DND-41 (cell line): ENCODE measurements at regions not wholly inside any gene's neighbourhood (a gene's known extent, or its start where the extent isn't known, plus 50 kb on each side); places are given as distances from the start of the nearest gene placed in this dataset.

ENCODE experiments used
- ATAC-seq: fragments of 200-7000 bp; cut with Tn5 transposase; 3 replicates; pipeline ENCODE4 v1.9.1; 2021; ENCODE audit warnings: low read depth; ENCODE audit not compliant: insufficient read depth
- DNase-seq: peaks from one replicate; pipeline ENCODE4 v3.0.0-alpha.2; 2020
- H2AFZ ChIP-seq: 2 replicates; pipeline ENCODE4 v1.6.0; 2012; ENCODE audit warnings: low read depth, low read length
- H3K27ac ChIP-seq: 2 replicates; pipeline ENCODE4 v1.5.1; 2012; ENCODE audit warnings: low read length, inconsistent platforms
- H3K27me3 ChIP-seq: fragments of 200-600 bp; sonication (generic); 2 replicates; pipeline ENCODE4 v1.6.0; 2012; ENCODE audit warnings: low read length, mild to moderate bottlenecking, inconsistent platforms; ENCODE audit not compliant: insufficient read depth, poor library complexity
- H3K36me3 ChIP-seq: 2 replicates; pipeline ENCODE4 v1.5.1; 2012; ENCODE audit warnings: low read length, inconsistent platforms; ENCODE audit not compliant: insufficient read depth
- H3K4me1 ChIP-seq: 2 replicates; pipeline ENCODE4 v1.5.1; 2012; ENCODE audit warnings: mild to moderate bottlenecking, low read length; ENCODE audit not compliant: insufficient read depth
- H3K4me2 ChIP-seq: 2 replicates; pipeline ENCODE4 v1.6.0; 2012; ENCODE audit warnings: mild to moderate bottlenecking, moderate library complexity, low read length, inconsistent platforms; ENCODE audit not compliant: insufficient read depth
- H3K4me3 ChIP-seq, 2 experiments: fragments of 200-600 bp in 1 of 2; shearing (Covaris generic) in 1 of 2; 2 replicates each; pipeline ENCODE4 v1.5.1; 2012 to 2016; ENCODE audit warnings: inconsistent platforms in 2 of 2, low read length in 2 of 2, mild to moderate bottlenecking in 2 of 2, low read depth in 1 of 2, moderate library complexity in 1 of 2
- H3K79me2 ChIP-seq: 2 replicates; pipeline ENCODE4 v1.6.0; 2012; ENCODE audit warnings: low read length, inconsistent platforms; ENCODE audit not compliant: insufficient read depth
- H3K9ac ChIP-seq: 2 replicates; pipeline ENCODE4 v1.6.0; 2012; ENCODE audit warnings: low read depth, mild to moderate bottlenecking, inconsistent platforms, low read length, moderate library complexity
- H3K9me3 ChIP-seq: 2 replicates; pipeline ENCODE4 v1.5.1; 2012; ENCODE audit warnings: low read length, moderate library complexity, mild to moderate bottlenecking, inconsistent platforms; ENCODE audit not compliant: insufficient read depth, severe bottlenecking
- H4K20me1 ChIP-seq: 2 replicates; pipeline ENCODE4 v1.6.0; 2012; ENCODE audit warnings: low read length; ENCODE audit not compliant: insufficient read depth
- EZH2 ChIP-seq: IDR thresholded peaks from 3 replicates; pipeline ENCODE4 v1.6.1; 2012; ENCODE audit warnings: borderline replicate concordance, low read depth, mild to moderate bottlenecking, moderate library complexity, low read length, inconsistent platforms; ENCODE audit not compliant: severe bottlenecking
- TF ChIP-seq, protein P1 (sequence below): IDR thresholded peaks from 2 replicates; pipeline ENCODE4 v1.5.1; 2012; ENCODE audit warnings: borderline replicate concordance, low read length, moderate library complexity, mild to moderate bottlenecking; ENCODE audit not compliant: poor library complexity, severe bottlenecking; ENCODE audit errors: extremely low read depth

DNA sequence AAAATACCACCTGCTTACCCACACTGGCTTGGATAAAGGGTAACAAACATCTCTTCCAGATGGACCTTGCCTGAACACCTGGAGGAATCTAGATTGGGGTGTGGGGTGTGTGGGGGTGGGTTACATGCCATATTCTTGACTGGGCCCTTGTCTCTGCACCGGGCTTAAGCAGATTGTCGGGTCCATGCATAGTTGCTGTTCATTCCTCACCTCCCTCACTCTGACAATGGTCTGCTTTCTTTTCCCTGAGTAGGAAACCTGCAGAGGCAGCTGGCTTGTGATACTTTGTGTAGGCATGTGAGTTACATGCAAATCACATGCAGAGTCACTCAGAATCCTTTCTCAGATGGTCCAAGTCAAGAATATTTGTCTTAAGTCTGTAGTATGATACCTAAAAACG is 112.8 kb upstream of the GLS start:
- Histone ChIP-seq H3K9ac (no peak overlapping the region), H3K27me3 (no peaks in the 10 kb centered on the region), H2AFZ (no peak overlapping the region), H3K27ac (no peak overlapping the region), H3K4me3 (no peak overlapping the region), H3K4me1 (no peaks in the 10 kb centered on the region), H4K20me1 (no peaks in the 10 kb centered on the region), H3K9me3 (no peaks in the 10 kb centered on the region), H3K36me3 (no peaks in the 10 kb centered on the region), H3K4me2 (no peak overlapping the region), H3K79me2 (no peaks in the 10 kb centered on the region)
- DNase-seq (no peak), ATAC-seq (no peak)
- no peak for TF ChIP-seq EZH2
- TF ChIP-seq, protein P1, sequence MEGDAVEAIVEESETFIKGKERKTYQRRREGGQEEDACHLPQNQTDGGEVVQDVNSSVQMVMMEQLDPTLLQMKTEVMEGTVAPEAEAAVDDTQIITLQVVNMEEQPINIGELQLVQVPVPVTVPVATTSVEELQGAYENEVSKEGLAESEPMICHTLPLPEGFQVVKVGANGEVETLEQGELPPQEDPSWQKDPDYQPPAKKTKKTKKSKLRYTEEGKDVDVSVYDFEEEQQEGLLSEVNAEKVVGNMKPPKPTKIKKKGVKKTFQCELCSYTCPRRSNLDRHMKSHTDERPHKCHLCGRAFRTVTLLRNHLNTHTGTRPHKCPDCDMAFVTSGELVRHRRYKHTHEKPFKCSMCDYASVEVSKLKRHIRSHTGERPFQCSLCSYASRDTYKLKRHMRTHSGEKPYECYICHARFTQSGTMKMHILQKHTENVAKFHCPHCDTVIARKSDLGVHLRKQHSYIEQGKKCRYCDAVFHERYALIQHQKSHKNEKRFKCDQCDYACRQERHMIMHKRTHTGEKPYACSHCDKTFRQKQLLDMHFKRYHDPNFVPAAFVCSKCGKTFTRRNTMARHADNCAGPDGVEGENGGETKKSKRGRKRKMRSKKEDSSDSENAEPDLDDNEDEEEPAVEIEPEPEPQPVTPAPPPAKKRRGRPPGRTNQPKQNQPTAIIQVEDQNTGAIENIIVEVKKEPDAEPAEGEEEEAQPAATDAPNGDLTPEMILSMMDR = no peak

DNA sequence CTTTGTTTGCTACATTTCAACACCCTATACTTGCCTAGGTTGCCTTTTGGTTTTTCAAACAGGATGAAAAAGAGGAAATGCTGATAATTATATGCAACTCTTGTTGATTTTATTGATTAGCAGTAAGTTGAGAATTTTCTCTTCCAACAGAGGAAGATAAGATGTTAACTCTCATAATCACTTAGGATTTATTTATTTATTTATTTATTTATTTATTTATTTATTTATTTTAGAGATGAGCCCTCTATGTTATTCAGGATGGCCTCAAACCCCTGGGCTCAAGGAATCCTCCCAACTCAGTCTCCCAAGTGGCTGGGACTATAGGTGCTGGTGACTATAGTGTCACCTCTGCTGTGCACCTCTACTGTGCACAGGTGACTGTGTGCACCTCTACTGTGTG is 111.4 kb upstream of the GLS start:
- TF ChIP-seq, protein P1 = no peak
- TF ChIP-seq EZH2 = no peak

DNA sequence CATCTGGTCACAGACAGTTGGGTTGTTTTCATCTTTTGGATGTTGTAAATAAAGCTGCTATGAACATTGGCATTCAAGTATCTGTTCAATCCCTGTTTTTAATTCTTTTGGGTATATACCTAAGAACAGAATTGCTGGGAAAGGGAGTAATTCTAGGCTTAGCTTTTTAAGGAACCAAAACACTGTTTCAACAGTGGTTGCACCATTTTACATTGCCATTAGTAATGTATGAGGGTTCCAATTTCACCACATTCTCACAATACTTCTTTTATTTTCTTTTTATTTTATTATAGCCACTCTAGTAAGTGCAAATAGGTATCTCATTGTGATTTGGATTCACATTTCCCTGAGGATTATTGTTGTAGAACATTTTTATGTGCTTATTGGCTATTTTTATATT is 108.9 kb upstream of the GLS start:
- Histone ChIP-seq H3K9ac (no peak overlapping the region), H3K9me3 (no peaks in the 10 kb centered on the region), H3K4me1 (no peaks in the 10 kb centered on the region), H4K20me1 (no peaks in the 10 kb centered on the region), H3K4me3 (no peak overlapping the region), H2AFZ (no peak overlapping the region), H3K36me3 (no peaks in the 10 kb centered on the region), H3K4me2 (no peak overlapping the region), H3K79me2 (no peaks in the 10 kb centered on the region), H3K27ac (no peak overlapping the region), H3K27me3 (no peaks in the 10 kb centered on the region)
- ATAC-seq = no peak
- no peak for TF ChIP-seq EZH2
- TF ChIP-seq, protein P1 = no peak
- no peak for DNase-seq

More for the DNA sequence above, 111.4 kb upstream of the GLS start:
- Histone ChIP-seq H2AFZ (no peak overlapping the region), H3K4me3 (no peak overlapping the region), H3K9ac (no peak overlapping the region), H3K27ac (no peak overlapping the region), H3K79me2 (no peaks in the 10 kb centered on the region), H3K4me2 (no peak overlapping the region), H3K27me3 (no peaks in the 10 kb centered on the region), H3K9me3 (no peaks in the 10 kb centered on the region), H3K4me1 (no peaks in the 10 kb centered on the region), H4K20me1 (no peaks in the 10 kb centered on the region), H3K36me3 (no peaks in the 10 kb centered on the region)
- DNase-seq (no peak), ATAC-seq (no peak)

DNA sequence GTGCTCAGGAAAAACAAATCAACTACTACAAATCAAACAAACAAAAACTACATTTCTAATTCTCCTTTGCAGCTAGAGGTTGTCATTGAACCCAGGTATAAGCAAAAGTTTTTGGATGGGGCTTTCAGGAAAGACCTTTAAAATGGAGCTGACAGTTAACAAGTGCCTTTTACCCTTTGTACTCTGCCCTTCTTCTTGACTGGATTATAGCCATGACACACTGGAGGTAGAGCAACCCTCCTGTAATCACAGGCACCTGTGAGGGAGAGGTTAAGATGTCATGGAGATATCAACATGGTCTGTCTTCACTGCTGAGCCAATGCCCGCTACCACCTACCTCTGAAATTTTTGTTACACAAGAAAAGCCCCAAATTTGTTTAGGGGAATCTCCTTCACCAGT is 100.0 kb upstream of the GLS start:
- ATAC-seq (no peak), DNase-seq (no peak)
- H3K9ac ChIP-seq = no peak overlapping the region
- peaks cover 3% of the 10 kb centered on the region for H3K9me3 ChIP-seq
- H3K36me3 ChIP-seq = no peaks in the 10 kb centered on the region
- no peaks in the 10 kb centered on the region for H3K4me1 ChIP-seq
- no peaks in the 10 kb centered on the region for H4K20me1 ChIP-seq
- no peak overlapping the region for H3K4me2 ChIP-seq
- H3K79me2 ChIP-seq = no peaks in the 10 kb centered on the region
- TF ChIP-seq EZH2 = no peak
- TF ChIP-seq, protein P1 = no peak
- H2AFZ ChIP-seq = no peak overlapping the region
- H3K4me3 ChIP-seq = no peak overlapping the region
- H3K27ac ChIP-seq = no peak overlapping the region
- H3K27me3 ChIP-seq = peaks cover 3% of the 10 kb centered on the region
